Right lobe of liver (tissue), 6 donors: ENCODE measurements at regions not wholly inside any gene's neighbourhood (a gene's known extent, or its start where the extent isn't known, plus 50 kb on each side); places are given as distances from the start of the nearest gene placed in this dataset.

Source experiments
- ATAC-seq, 4 donors: fragments of 200-7000 bp; cut with Tn5 transposase; one replicate each; pipeline ENCODE4 v1.9.1; 2020; ENCODE audit warnings: mild to moderate bottlenecking in 4 of 4, moderate library complexity in 4 of 4
- DNase-seq, 3 donors: peaks; one replicate each; pipeline ENCODE4 v3.0.0-alpha.2; 2020
- H3K27ac ChIP-seq, 3 donors: fragments of 200-600 bp; one replicate each; pipeline ENCODE4 v1.8.0; 2022
- H3K27me3 ChIP-seq, 2 donors: fragments of 200-600 bp; one replicate each; pipeline ENCODE4 v1.8.0; 2022
- H3K36me3 ChIP-seq, 4 donors: fragments of 200-600 bp; sonication (generic) in 1 of 4; one replicate each; pipeline versions ENCODE4 v1.5.1 to v1.8.0; 2017 to 2022; ENCODE audit warnings: control low read depth in 1 of 4
- H3K4me1 ChIP-seq, 4 donors: fragments of 200-600 bp; sonication (generic) in 1 of 4; one replicate each; pipeline versions ENCODE4 v1.5.1 to v1.8.0; 2017 to 2022; ENCODE audit warnings: control low read depth in 1 of 4
- H3K4me3 ChIP-seq, 3 donors: fragments of 200-600 bp; one replicate each; pipeline ENCODE4 v1.8.0; 2022
- H3K9me3 ChIP-seq, 4 donors: fragments of 200-600 bp; sonication (generic) in 1 of 4; one replicate each; pipeline versions ENCODE4 v1.5.1 to v1.8.0; 2017 to 2022; ENCODE audit warnings: control low read depth in 1 of 4
- CTCF ChIP-seq, 4 donors: fragments of 200-600 bp in 3 of 4; fragments of 450-650 bp in 1 of 4; IDR thresholded peaks; one replicate each; pipeline versions ENCODE4 v1.5.1 to v1.8.0; 2016 to 2022; ENCODE audit warnings: antibody characterized with exemption in 4 of 4, mild to moderate bottlenecking in 2 of 4
- POLR2A ChIP-seq: fragments of 450-650 bp; IDR thresholded peaks from one replicate; pipeline ENCODE4 v1.6.1; 2017; ENCODE audit warnings: antibody characterized with exemption, mild to moderate bottlenecking
- WGBS: methylation state at CpG from one replicate; pipeline ENCODE4 v1.1.6; 2018; ENCODE audit warnings: low coverage, low lambda C conversion rate; ENCODE audit not compliant: insufficient coverage; ENCODE audit errors: missing lambda C conversion rate; 5-methylcytosine and 5-hydroxymethylcytosine counted together
- intact Hi-C, 2 donors: fragments of 100-400 bp; cut with DNase I; formaldehyde crosslinking; loops; one replicate each; pipeline versions ENCODE4 v1.11.2 to v1.14.1; 2022
- donor health status: DM: no; HTN: yes; CAD: no.
- donor health status: DM: no; HTN: no; CAD: no.
- donor health status: DM: no; HTN: no; CAD: no.
- donor health status: DM: no; HTN: yes; CAD: no.
- donor health status: DM: no; HTN: yes; CAD: no.

- H3K27me3 ChIP-seq = no peaks in the 10 kb centered on the region
- H3K4me3 ChIP-seq = no peak overlapping the region
- TF ChIP-seq CTCF (IDR thresholded peaks at IDR 0.05) = no peak
- TF ChIP-seq POLR2A = no peak
- H3K9me3 ChIP-seq = no peaks in the 10 kb centered on the region
- no peaks in the 10 kb centered on the region for H3K36me3 ChIP-seq
- ATAC-seq = no peak
- 78% methylated on average over 5 of the region's 5 CpGs for WGBS
- intact Hi-C loops = no loop called here
- H3K27ac ChIP-seq = no peak overlapping the region
- no peak for DNase-seq
- no peaks in the 10 kb centered on the region for H3K4me1 ChIP-seq
These were observed 156.1 kb upstream of the NCK2 start for GRCh38 chr2:105588581-105588980.

GRCh38 chr2:105587637-105588036 lies 157.1 kb upstream of the NCK2 start:
- Histone ChIP-seq H3K9me3 (no peaks in the 10 kb centered on the region), H3K4me3 (no peak overlapping the region), H3K27me3 (no peaks in the 10 kb centered on the region), H3K27ac (no peak overlapping the region), H3K36me3 (no peaks in the 10 kb centered on the region), H3K4me1 (no peaks in the 10 kb centered on the region)
- TF ChIP-seq CTCF (IDR thresholded peaks at IDR 0.05) = no peak
- TF ChIP-seq POLR2A = no peak
- WGBS = 90% methylated on average over 3 of the region's 3 CpGs
- intact Hi-C loops = no loop called here
- DNase-seq (no peak), ATAC-seq (no peak)

- no peak for DNase-seq
- WGBS = 42% methylated on average over 2 of the region's 2 CpGs
- no peak overlapping the region for H3K4me3 ChIP-seq
- no peak for ATAC-seq
- H3K4me1 ChIP-seq = no peaks in the 10 kb centered on the region
- TF ChIP-seq POLR2A = no peak
- TF ChIP-seq CTCF (IDR thresholded peaks at IDR 0.05) = no peak
- H3K27me3 ChIP-seq = no peaks in the 10 kb centered on the region
- H3K9me3 ChIP-seq = no peaks in the 10 kb centered on the region
- H3K36me3 ChIP-seq = no peaks in the 10 kb centered on the region
- H3K27ac ChIP-seq = no peak overlapping the region
- intact Hi-C loops = no loop called here
These were observed 160.2 kb upstream of the NCK2 start for GRCh38 chr2:105584435-105585010.

GRCh38 chr2:105582952-105583660 lies 161.6 kb upstream of the NCK2 start:
- no peaks in the 10 kb centered on the region for H3K27me3 ChIP-seq
- no peak overlapping the region for H3K27ac ChIP-seq
- intact Hi-C loops = no loop called here
- H3K4me1 ChIP-seq = no peaks in the 10 kb centered on the region
- ATAC-seq (peak in 2 of 4 donors; percentile 29 to 56), DNase-seq (no peak)
- 51% methylated on average over 3 of the region's 3 CpGs for WGBS
- TF ChIP-seq POLR2A (no peak), CTCF (IDR thresholded peaks at IDR 0.05) (no peak)
- no peaks in the 10 kb centered on the region for H3K36me3 ChIP-seq
- H3K9me3 ChIP-seq = no peaks in the 10 kb centered on the region
- no peak overlapping the region for H3K4me3 ChIP-seq
